ENCODE measurements at regions not wholly inside any gene's neighbourhood (a gene's known extent, or its start where the extent isn't known, plus 50 kb on each side); places are given as distances from the start of the nearest gene placed in this dataset.

GRCh38 chr3:14273901-14274611, 95.4 kb downstream of the LSM3 start:
- no peak for FAIRE-seq

- FAIRE-seq: no peak
Measured at GRCh38 chr3:14274612-14274936, 96.0 kb downstream of the LSM3 start.

- FAIRE-seq: no peak
Measured at GRCh38 chr3:14274999-14275961, 96.7 kb downstream of the LSM3 start.

GRCh38 chr3:14275962-14276909, 97.6 kb downstream of the LSM3 start:
- FAIRE-seq: no peak

- no peak for FAIRE-seq
Measured at GRCh38 chr3:14277557-14277956, 98.9 kb downstream of the LSM3 start.

- FAIRE-seq: no peak
Measured at GRCh38 chr3:14278265-14278798, 99.7 kb downstream of the LSM3 start.

- FAIRE-seq: no peak
Measured at GRCh38 chr3:14278799-14279625, 100.4 kb downstream of the LSM3 start.

GRCh38 chr3:14279626-14280061, 101.0 kb downstream of the LSM3 start:
- no peak for FAIRE-seq

- FAIRE-seq: no peak
Measured at GRCh38 chr3:14280326-14280725, 101.7 kb downstream of the LSM3 start.

- FAIRE-seq: no peak
Measured at GRCh38 chr3:14281053-14281452, 102.4 kb downstream of the LSM3 start.

- FAIRE-seq: no peak
Measured at GRCh38 chr3:14282001-14282705, 103.5 kb downstream of the LSM3 start.

GRCh38 chr3:14282706-14283075, 104.1 kb downstream of the LSM3 start:
- no peak for FAIRE-seq

GRCh38 chr3:14283092-14283812, 104.6 kb downstream of the LSM3 start:
- no peak for FAIRE-seq

- no peak for FAIRE-seq
Measured at GRCh38 chr3:14283813-14284438, 105.3 kb downstream of the LSM3 start.

- FAIRE-seq: no peak
Measured at GRCh38 chr3:14284694-14285547, 106.3 kb downstream of the LSM3 start.

- no peak for FAIRE-seq
Measured at GRCh38 chr3:14285548-14285925, 106.9 kb downstream of the LSM3 start.

GRCh38 chr3:14286887-14287500, 108.4 kb downstream of the LSM3 start:
- FAIRE-seq: no peak

- no peak for FAIRE-seq
Measured at GRCh38 chr3:14288177-14288788, 109.7 kb downstream of the LSM3 start.
